HCT116 (cell line): ENCODE measurements at regions not wholly inside any gene's neighbourhood (a gene's known extent, or its start where the extent isn't known, plus 50 kb on each side); places are given as distances from the start of the nearest gene placed in this dataset.

Experiments
- ATAC-seq: fragments of 200-7000 bp; cut with Tn5 transposase; 2 replicates; pipeline ENCODE4 v1.9.1; 2020; ENCODE audit warnings: mild to moderate bottlenecking, moderate library complexity
- BruUV-seq: library from RNA; stranded (reverse); fragments of 400-500 nt; replicated peaks from 2 replicates; lab custom pipeline; 2021; lab: Mats Ljungman, UMichigan
- CTCF ChIA-PET: fragments of 300-600 bp; sonication (Branson Sonifier 250); formaldehyde crosslinking; loops from one replicate; lab custom pipeline; 2021; ENCODE audit warnings: antibody characterized with exemption; lab: Charles Lee
- POLR2A ChIA-PET: fragments of 300-600, 350-600 bp; sonication (Branson Sonifier 250); formaldehyde crosslinking; loops from one replicate; lab custom pipeline; 2021; ENCODE audit warnings: antibody characterized with exemption; lab: Charles Lee
- RAD21 ChIA-PET, 2 experiments: fragments of 300-600 bp; sonication (Branson Sonifier 250); formaldehyde crosslinking; loops; one replicate each; lab custom pipeline; 2023; ENCODE audit warnings: low total read pairs in 2 of 2; ENCODE audit not compliant: uncharacterized antibody in 2 of 2, unreplicated experiment in 2 of 2, low non-redundant PET in 1 of 2; lab: Charles Lee
- DNase-seq: peaks from one replicate; pipeline ENCODE4 v3.0.0-alpha.2; 2010; ENCODE audit warnings: low read depth, low spot score
- H2AFZ ChIP-seq: fragments of 200-600 bp; shearing (Covaris generic), sonication (generic); 2 replicates; pipeline ENCODE4 v1.6.1; 2017; ENCODE audit warnings: low read depth, mixed run types, mixed read lengths, antibody characterized with exemption, low read length; ENCODE audit not compliant: poor library complexity, severe bottlenecking
- H3K27ac ChIP-seq: 2 replicates; pipeline ENCODE4 v1.5.1; 2012; ENCODE audit warnings: low read depth, low read length
- H3K27me3 ChIP-seq: fragments of 200-600 bp; sonication (generic); 2 replicates; pipeline ENCODE4 v1.6.1; 2016; ENCODE audit warnings: mixed run types, low read length, mixed read lengths; ENCODE audit not compliant: insufficient read depth
- H3K36me3 ChIP-seq, 2 experiments: fragments of 200-500 bp in 1 of 2; fragments of 200-600 bp in 1 of 2; sonication (Bioruptor generic) in 1 of 2; sonication (generic) in 1 of 2; 2 replicates each; pipeline versions ENCODE4 v1.5.1 to v1.6.1; 2014 to 2016; ENCODE audit warnings: low read length in 2 of 2, inconsistent platforms in 1 of 2, mixed read lengths in 1 of 2, mixed run types in 1 of 2; ENCODE audit not compliant: insufficient read depth in 2 of 2, control insufficient read depth in 1 of 2
- H3K4me1 ChIP-seq, 2 experiments: fragments of 200-600 bp in 1 of 2; sonication (generic) in 1 of 2; 2 replicates each; pipeline versions ENCODE4 v1.5.1 to v1.6.1; 2012 to 2017; ENCODE audit warnings: low read length in 2 of 2, inconsistent platforms in 1 of 2, mild to moderate bottlenecking in 1 of 2, mixed read lengths in 1 of 2, mixed run types in 1 of 2, moderate library complexity in 1 of 2; ENCODE audit not compliant: insufficient read depth in 2 of 2, control insufficient read depth in 1 of 2
- H3K4me2 ChIP-seq: fragments of 200-600 bp; sonication (generic); 2 replicates; pipeline ENCODE4 v1.6.1; 2017; ENCODE audit warnings: mixed run types, low read length, mixed read lengths
- H3K4me3 ChIP-seq, 2 experiments: fragments of 200-600 bp in 1 of 2; sonication (generic) in 1 of 2; replicated peaks in 1 of 2; 2 replicates each; pipeline ENCODE4 v1.5.1; 2011 to 2016; ENCODE audit warnings: low read length in 2 of 2, control low read depth in 1 of 2, low read depth in 1 of 2, mild to moderate bottlenecking in 1 of 2, mixed read lengths in 1 of 2, mixed run types in 1 of 2
- H3K79me2 ChIP-seq: fragments of 200-600 bp; sonication (generic); 2 replicates; pipeline ENCODE4 v1.6.1; 2017; ENCODE audit warnings: mild to moderate bottlenecking, mixed run types, low read length, moderate library complexity, mixed read lengths; ENCODE audit not compliant: insufficient read depth
- H3K9ac ChIP-seq: fragments of 200-600 bp; sonication (generic); 2 replicates; pipeline ENCODE4 v1.6.1; 2016; ENCODE audit warnings: low read length, mixed read lengths
- H3K9me2 ChIP-seq: fragments of 200-600 bp; sonication (generic), shearing (Covaris generic); 2 replicates; pipeline ENCODE4 v1.6.1; 2017; ENCODE audit warnings: mixed run types, mild to moderate bottlenecking, moderate library complexity; ENCODE audit not compliant: insufficient read depth
- H3K9me3 ChIP-seq, 2 experiments: fragments of 200-500 bp in 1 of 2; fragments of 200-600 bp in 1 of 2; sonication (Bioruptor generic) in 1 of 2; sonication (generic) in 1 of 2; 2 replicates each; pipeline ENCODE4 v1.6.1; 2014 to 2017; ENCODE audit warnings: low read length in 2 of 2, mixed read lengths in 2 of 2, inconsistent platforms in 1 of 2, low read depth in 1 of 2, mild to moderate bottlenecking in 1 of 2, mixed run types in 1 of 2, moderate library complexity in 1 of 2; ENCODE audit not compliant: control insufficient read depth in 1 of 2, insufficient read depth in 1 of 2
- H4K20me1 ChIP-seq: fragments of 200-600 bp; sonication (generic), shearing (Covaris generic); 2 replicates; pipeline ENCODE4 v1.6.1; 2017; ENCODE audit warnings: mixed run types, mild to moderate bottlenecking, moderate library complexity; ENCODE audit not compliant: insufficient read depth
- CEBPB ChIP-seq: IDR thresholded peaks from 2 replicates; pipeline ENCODE4 v1.6.1; 2012; ENCODE audit warnings: low read depth
- EZH2 ChIP-seq: fragments of 200-600 bp; sonication (generic); IDR thresholded peaks from 2 replicates; pipeline ENCODE4 v1.6.1; 2017; ENCODE audit warnings: antibody characterized with exemption, mixed run types
- EZH2phosphoT487 ChIP-seq: fragments of 200-600 bp; IDR thresholded peaks from 2 replicates; pipeline ENCODE4 v1.6.1; 2018; ENCODE audit warnings: antibody characterized with exemption, borderline replicate concordance
- FOSL1 ChIP-seq: IDR thresholded peaks from 2 replicates; pipeline ENCODE4 v1.6.1; 2012; ENCODE audit warnings: low read depth
- JUND ChIP-seq: IDR thresholded peaks from 2 replicates; pipeline ENCODE4 v1.6.1; 2012
- POLR2A ChIP-seq: IDR thresholded peaks from 2 replicates; pipeline ENCODE4 v1.7.0; 2011; ENCODE audit warnings: borderline replicate concordance; ENCODE audit not compliant: insufficient read depth, insufficient read length; ENCODE audit errors: extremely low read depth
- RAD21 ChIP-seq: IDR thresholded peaks from 2 replicates; pipeline ENCODE4 v1.6.1; 2012; ENCODE audit warnings: low read depth, mild to moderate bottlenecking
- SIN3A ChIP-seq: IDR thresholded peaks from 2 replicates; pipeline ENCODE4 v1.6.1; 2012; ENCODE audit warnings: low read depth
- SP1 ChIP-seq: IDR thresholded peaks from 2 replicates; pipeline ENCODE4 v1.6.1; 2012; ENCODE audit warnings: low read depth
- SRF ChIP-seq: IDR thresholded peaks from 2 replicates; pipeline ENCODE4 v1.6.1; 2012; ENCODE audit warnings: low read depth
- YY1 ChIP-seq: IDR thresholded peaks from 2 replicates; pipeline ENCODE4 v1.6.1; 2011; ENCODE audit warnings: low read length, low read depth, moderate library complexity, mild to moderate bottlenecking; ENCODE audit not compliant: insufficient replicate concordance; ENCODE audit errors: extremely low read depth
- ZFX ChIP-seq: fragments of 450-650 bp; IDR thresholded peaks from 2 replicates; pipeline ENCODE4 v1.6.1; 2017
- ZNF274 ChIP-seq: fragments of 200-500 bp; sonication (Bioruptor generic); IDR thresholded peaks from 2 replicates; pipeline ENCODE4 v1.6.1; 2014; ENCODE audit warnings: mild to moderate bottlenecking, low read depth, low read length, inconsistent platforms
- intact Hi-C: fragments of 100-400 bp; cut with micrococcal nuclease; formaldehyde crosslinking; loops from 2 replicates; pipeline ENCODE4 v1.10.0; 2022
- TF ChIP-seq, protein P1 (sequence below), 3 experiments: fragments of 200-600 bp in 1 of 3; sonication (generic) in 1 of 3; IDR thresholded peaks in 2 of 3; conservative IDR thresholded peaks in 1 of 3; 2 replicates each; pipeline ENCODE4 v1.5.1; 2012 to 2017; ENCODE audit warnings: low read depth in 2 of 3, low read length in 2 of 3, antibody characterized with exemption in 1 of 3, borderline replicate concordance in 1 of 3, control low read depth in 1 of 3, mild to moderate bottlenecking in 1 of 3, mixed read lengths in 1 of 3, mixed run types in 1 of 3, moderate library complexity in 1 of 3; ENCODE audit not compliant: insufficient read depth in 1 of 3
- TF ChIP-seq, protein P2 (sequence below): IDR thresholded peaks from 2 replicates; pipeline ENCODE4 v1.6.1; 2012; ENCODE audit warnings: low read depth
- TF ChIP-seq, protein P3 (sequence below): IDR thresholded peaks from 2 replicates; pipeline ENCODE4 v1.6.1; 2012

DNA sequence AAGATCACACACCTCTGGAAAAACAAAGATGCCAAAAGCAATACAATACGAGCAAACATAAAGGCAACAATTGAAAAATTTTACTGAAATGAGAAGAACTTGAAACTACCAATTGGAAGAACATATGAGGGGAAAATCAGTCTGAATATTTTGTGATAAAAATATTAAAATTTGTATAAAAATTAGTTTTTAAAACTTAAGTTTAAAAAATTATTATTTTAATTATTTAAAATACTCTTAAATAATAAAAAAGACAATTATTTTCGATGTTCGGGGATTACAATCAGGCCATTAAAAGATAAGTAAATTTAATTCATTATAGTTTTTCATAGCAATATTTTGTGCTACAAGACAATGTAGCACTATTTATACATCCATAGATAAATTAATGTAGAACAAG, 1239.3 kb downstream of the AMY1C start:
- H3K9me2 ChIP-seq: no peaks in the 10 kb centered on the region
- peaks cover 0 to 9% of the 10 kb centered on the region in 2 experiments; a peak in 2 of 4 replicates for H3K9me3 ChIP-seq
- RAD21 ChIA-PET: no interaction called here
- CTCF ChIA-PET: no interaction called here
- no peaks in the 10 kb centered on the region for H3K36me3 ChIP-seq
- H4K20me1 ChIP-seq: no peaks in the 10 kb centered on the region
- BruUV-seq: no TSS peak
- TF ChIP-seq FOSL1 (no peak), POLR2A (no peak), EZH2 (no peak), SP1 (no peak), ZNF274 (no peak), YY1 (no peak), ZFX (no peak), EZH2phosphoT487 (no peak), RAD21 (no peak), SIN3A (no peak), CEBPB (no peak), JUND (no peak), SRF (no peak)
- TF ChIP-seq, protein P1, sequence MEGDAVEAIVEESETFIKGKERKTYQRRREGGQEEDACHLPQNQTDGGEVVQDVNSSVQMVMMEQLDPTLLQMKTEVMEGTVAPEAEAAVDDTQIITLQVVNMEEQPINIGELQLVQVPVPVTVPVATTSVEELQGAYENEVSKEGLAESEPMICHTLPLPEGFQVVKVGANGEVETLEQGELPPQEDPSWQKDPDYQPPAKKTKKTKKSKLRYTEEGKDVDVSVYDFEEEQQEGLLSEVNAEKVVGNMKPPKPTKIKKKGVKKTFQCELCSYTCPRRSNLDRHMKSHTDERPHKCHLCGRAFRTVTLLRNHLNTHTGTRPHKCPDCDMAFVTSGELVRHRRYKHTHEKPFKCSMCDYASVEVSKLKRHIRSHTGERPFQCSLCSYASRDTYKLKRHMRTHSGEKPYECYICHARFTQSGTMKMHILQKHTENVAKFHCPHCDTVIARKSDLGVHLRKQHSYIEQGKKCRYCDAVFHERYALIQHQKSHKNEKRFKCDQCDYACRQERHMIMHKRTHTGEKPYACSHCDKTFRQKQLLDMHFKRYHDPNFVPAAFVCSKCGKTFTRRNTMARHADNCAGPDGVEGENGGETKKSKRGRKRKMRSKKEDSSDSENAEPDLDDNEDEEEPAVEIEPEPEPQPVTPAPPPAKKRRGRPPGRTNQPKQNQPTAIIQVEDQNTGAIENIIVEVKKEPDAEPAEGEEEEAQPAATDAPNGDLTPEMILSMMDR (IDR thresholded peaks at IDR 0.05 in 2 of 3, conservative IDR thresholded peaks at IDR 0.05 in 1 of 3; ENCODE audit: borderline replicate concordance in 1 of 3, insufficient read depth in 1 of 3, low read depth in 2 of 3, low read length in 2 of 3): no peak
- TF ChIP-seq, protein P2, sequence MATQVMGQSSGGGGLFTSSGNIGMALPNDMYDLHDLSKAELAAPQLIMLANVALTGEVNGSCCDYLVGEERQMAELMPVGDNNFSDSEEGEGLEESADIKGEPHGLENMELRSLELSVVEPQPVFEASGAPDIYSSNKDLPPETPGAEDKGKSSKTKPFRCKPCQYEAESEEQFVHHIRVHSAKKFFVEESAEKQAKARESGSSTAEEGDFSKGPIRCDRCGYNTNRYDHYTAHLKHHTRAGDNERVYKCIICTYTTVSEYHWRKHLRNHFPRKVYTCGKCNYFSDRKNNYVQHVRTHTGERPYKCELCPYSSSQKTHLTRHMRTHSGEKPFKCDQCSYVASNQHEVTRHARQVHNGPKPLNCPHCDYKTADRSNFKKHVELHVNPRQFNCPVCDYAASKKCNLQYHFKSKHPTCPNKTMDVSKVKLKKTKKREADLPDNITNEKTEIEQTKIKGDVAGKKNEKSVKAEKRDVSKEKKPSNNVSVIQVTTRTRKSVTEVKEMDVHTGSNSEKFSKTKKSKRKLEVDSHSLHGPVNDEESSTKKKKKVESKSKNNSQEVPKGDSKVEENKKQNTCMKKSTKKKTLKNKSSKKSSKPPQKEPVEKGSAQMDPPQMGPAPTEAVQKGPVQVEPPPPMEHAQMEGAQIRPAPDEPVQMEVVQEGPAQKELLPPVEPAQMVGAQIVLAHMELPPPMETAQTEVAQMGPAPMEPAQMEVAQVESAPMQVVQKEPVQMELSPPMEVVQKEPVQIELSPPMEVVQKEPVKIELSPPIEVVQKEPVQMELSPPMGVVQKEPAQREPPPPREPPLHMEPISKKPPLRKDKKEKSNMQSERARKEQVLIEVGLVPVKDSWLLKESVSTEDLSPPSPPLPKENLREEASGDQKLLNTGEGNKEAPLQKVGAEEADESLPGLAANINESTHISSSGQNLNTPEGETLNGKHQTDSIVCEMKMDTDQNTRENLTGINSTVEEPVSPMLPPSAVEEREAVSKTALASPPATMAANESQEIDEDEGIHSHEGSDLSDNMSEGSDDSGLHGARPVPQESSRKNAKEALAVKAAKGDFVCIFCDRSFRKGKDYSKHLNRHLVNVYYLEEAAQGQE: no peak
- TF ChIP-seq, protein P3, sequence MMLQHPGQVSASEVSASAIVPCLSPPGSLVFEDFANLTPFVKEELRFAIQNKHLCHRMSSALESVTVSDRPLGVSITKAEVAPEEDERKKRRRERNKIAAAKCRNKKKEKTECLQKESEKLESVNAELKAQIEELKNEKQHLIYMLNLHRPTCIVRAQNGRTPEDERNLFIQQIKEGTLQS: no peak
- H3K79me2 ChIP-seq: no peaks in the 10 kb centered on the region
- no peak overlapping the region for H2AFZ ChIP-seq
- H3K4me2 ChIP-seq: no peak overlapping the region
- ATAC-seq (no peak), DNase-seq (no peak)
- no peak overlapping the region for H3K27ac ChIP-seq
- H3K4me1 ChIP-seq: no peaks in the 10 kb centered on the region
- intact Hi-C loops: loop anchor here (10.0 kb wide), 1 partner anchor 64 kb away; no protein-coding TSS in a partner anchor
- H3K27me3 ChIP-seq: no peaks in the 10 kb centered on the region
- POLR2A ChIA-PET: no interaction called here
- H3K9ac ChIP-seq: no peak overlapping the region
- no peak overlapping the region for H3K4me3 ChIP-seq
